ENCODE measurements at regions not wholly inside any gene's neighbourhood (a gene's known extent, or its start where the extent isn't known, plus 50 kb on each side); places are given as distances from the start of the nearest gene placed in this dataset.

DNA sequence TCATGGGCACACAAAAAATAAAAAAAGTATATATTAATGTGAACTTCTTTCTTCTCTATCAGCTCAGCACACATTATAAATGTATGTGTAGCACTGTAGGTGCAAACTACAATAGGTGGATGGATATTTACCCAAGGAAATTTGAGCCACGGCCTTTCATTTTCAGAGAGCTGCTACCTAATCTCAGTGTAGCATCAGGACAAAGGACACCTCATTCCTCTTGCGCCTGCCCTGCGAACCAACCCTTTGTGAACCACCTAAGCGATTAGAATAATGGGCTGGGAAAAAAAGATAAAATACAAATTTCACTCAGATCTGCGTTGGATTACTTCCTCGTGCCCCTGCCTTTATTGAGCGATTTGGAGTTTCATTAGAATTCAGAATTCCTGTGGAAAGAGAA is 263.2 kb downstream of the NR2F2 start:
- TF ChIP-seq, protein P1, sequence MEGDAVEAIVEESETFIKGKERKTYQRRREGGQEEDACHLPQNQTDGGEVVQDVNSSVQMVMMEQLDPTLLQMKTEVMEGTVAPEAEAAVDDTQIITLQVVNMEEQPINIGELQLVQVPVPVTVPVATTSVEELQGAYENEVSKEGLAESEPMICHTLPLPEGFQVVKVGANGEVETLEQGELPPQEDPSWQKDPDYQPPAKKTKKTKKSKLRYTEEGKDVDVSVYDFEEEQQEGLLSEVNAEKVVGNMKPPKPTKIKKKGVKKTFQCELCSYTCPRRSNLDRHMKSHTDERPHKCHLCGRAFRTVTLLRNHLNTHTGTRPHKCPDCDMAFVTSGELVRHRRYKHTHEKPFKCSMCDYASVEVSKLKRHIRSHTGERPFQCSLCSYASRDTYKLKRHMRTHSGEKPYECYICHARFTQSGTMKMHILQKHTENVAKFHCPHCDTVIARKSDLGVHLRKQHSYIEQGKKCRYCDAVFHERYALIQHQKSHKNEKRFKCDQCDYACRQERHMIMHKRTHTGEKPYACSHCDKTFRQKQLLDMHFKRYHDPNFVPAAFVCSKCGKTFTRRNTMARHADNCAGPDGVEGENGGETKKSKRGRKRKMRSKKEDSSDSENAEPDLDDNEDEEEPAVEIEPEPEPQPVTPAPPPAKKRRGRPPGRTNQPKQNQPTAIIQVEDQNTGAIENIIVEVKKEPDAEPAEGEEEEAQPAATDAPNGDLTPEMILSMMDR (IDR thresholded peaks at IDR 0.05; ENCODE audit: low read depth, low read length), result no peak
- TF ChIP-seq EZH2phosphoT487 (IDR thresholded peaks at IDR 0.05; ENCODE audit: low read depth), result no peak

Data from OCI-LY3 (cell line).